Parathyroid adenoma (tissue), 2 donors: ENCODE measurements at regions not wholly inside any gene's neighbourhood (a gene's known extent, or its start where the extent isn't known, plus 50 kb on each side); places are given as distances from the start of the nearest gene placed in this dataset.

Experiments
- H2AFZ ChIP-seq: fragments of 300-600 bp; sonication (generic); one replicate; pipeline ENCODE4 v1.7.0; 2017; ENCODE audit warnings: antibody characterized with exemption, mild to moderate bottlenecking
- H3K27ac ChIP-seq: fragments of 300-600 bp; sonication (generic); one replicate; pipeline ENCODE4 v1.7.0; 2017
- H3K27me3 ChIP-seq: fragments of 300-600 bp; sonication (generic); one replicate; pipeline ENCODE4 v1.7.0; 2017; ENCODE audit warnings: low read length; ENCODE audit not compliant: control insufficient read depth, insufficient read depth
- H3K36me3 ChIP-seq: fragments of 300-600 bp; sonication (generic); one replicate; pipeline ENCODE4 v1.7.0; 2017; ENCODE audit warnings: low read length; ENCODE audit not compliant: control insufficient read depth, insufficient read depth
- H3K4me1 ChIP-seq: fragments of 300-600 bp; sonication (generic); one replicate; pipeline ENCODE4 v1.7.0; 2017; ENCODE audit warnings: control low read depth
- H3K4me2 ChIP-seq: fragments of 300-600 bp; sonication (generic); one replicate; pipeline ENCODE4 v1.7.0; 2017; ENCODE audit warnings: low read length
- H3K4me3 ChIP-seq: fragments of 300-600 bp; sonication (generic); one replicate; pipeline ENCODE4 v1.7.0; 2017; ENCODE audit warnings: low read depth, low read length
- H3K79me2 ChIP-seq: fragments of 300-600 bp; sonication (generic); one replicate; pipeline ENCODE4 v1.7.0; 2017; ENCODE audit warnings: control low read depth
- H3K9ac ChIP-seq: fragments of 300-600 bp; sonication (generic); one replicate; pipeline ENCODE4 v1.7.0; 2017; ENCODE audit warnings: mild to moderate bottlenecking
- H3K9me3 ChIP-seq: fragments of 300-600 bp; sonication (generic); one replicate; pipeline ENCODE4 v1.7.0; 2017; ENCODE audit warnings: low read length; ENCODE audit not compliant: control insufficient read depth
- TF ChIP-seq, protein P1 (sequence below): fragments of 300-600 bp; sonication (generic); IDR thresholded peaks from one replicate; pipeline ENCODE4 v1.7.0; 2017; ENCODE audit warnings: antibody characterized with exemption, mild to moderate bottlenecking
- donor health status: primary hyperparathyroidism.

DNA sequence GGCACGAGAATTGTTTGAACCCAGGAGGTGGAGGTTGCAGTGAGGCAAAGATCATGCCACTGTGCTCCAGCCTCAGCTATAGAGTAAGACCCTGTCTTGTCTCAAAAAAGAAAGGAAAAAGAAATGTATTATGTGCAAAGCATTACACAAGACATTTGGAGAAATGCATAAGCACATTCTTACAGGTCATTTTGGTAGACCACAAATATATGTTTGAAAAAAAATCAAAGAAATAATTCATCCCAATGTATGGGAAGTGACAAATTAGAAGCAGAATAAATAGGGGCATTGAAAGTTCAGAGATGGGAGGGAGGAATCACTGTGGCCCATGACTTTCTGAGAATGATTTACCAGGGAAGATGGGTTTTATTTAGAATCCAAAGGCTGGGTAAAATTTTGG, 283.5 kb upstream of the ADAMTS5 start:
- no peak overlapping the region for H3K27ac ChIP-seq
- no peak overlapping the region for H2AFZ ChIP-seq
- no peaks in the 10 kb centered on the region for H3K4me1 ChIP-seq
- H3K9ac ChIP-seq: no peak overlapping the region
- H3K79me2 ChIP-seq: no peaks in the 10 kb centered on the region
- TF ChIP-seq, protein P1, sequence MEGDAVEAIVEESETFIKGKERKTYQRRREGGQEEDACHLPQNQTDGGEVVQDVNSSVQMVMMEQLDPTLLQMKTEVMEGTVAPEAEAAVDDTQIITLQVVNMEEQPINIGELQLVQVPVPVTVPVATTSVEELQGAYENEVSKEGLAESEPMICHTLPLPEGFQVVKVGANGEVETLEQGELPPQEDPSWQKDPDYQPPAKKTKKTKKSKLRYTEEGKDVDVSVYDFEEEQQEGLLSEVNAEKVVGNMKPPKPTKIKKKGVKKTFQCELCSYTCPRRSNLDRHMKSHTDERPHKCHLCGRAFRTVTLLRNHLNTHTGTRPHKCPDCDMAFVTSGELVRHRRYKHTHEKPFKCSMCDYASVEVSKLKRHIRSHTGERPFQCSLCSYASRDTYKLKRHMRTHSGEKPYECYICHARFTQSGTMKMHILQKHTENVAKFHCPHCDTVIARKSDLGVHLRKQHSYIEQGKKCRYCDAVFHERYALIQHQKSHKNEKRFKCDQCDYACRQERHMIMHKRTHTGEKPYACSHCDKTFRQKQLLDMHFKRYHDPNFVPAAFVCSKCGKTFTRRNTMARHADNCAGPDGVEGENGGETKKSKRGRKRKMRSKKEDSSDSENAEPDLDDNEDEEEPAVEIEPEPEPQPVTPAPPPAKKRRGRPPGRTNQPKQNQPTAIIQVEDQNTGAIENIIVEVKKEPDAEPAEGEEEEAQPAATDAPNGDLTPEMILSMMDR: no peak
- H3K9me3 ChIP-seq: no peaks in the 10 kb centered on the region
- H3K4me3 ChIP-seq: no peak overlapping the region
- no peaks in the 10 kb centered on the region for H3K27me3 ChIP-seq
- no peak overlapping the region for H3K4me2 ChIP-seq
- H3K36me3 ChIP-seq: no peaks in the 10 kb centered on the region

DNA sequence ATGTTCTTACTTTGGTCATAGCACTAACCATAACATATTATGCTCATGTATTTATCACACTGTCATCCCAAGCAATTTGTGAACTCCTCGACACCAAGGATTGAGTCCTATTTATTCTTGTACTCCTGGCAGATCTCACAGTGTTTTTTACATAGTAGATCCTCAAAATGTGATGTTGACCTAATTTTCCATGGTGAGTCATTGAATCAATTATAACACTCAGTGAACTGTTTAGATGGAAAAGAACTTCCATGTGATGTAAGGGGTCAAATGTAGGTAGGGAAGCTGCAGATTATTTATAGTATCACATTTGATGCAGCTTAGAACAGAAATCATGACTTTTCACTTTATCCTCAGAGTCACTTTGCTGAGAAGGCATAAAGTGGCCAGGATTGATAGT, 281.9 kb upstream of the ADAMTS5 start:
- Histone ChIP-seq H3K9me3 (no peaks in the 10 kb centered on the region), H3K36me3 (no peaks in the 10 kb centered on the region), H2AFZ (no peak overlapping the region), H3K4me2 (no peak overlapping the region), H3K4me1 (no peaks in the 10 kb centered on the region), H3K27ac (no peak overlapping the region), H3K27me3 (no peaks in the 10 kb centered on the region), H3K9ac (no peak overlapping the region), H3K4me3 (no peak overlapping the region), H3K79me2 (no peaks in the 10 kb centered on the region)
- TF ChIP-seq, protein P1: no peak

DNA sequence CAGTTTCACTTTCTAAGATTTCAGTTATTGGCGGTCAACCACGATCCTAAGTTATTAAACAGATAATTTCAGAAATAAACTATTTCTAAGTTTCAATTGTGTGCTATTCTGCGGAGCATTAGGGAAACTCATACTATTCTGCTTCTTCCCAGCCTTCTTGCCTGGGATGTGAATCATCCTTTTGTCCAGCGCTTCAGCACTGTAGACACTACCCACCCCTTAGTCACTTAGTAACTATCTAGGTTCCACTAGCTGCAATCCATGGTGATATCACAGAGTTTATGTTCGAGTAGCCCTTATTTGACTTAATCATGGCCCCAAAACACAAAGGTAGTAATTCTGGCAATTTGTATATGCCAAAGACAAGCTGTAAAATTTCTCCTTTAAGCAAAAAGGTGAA, 279.9 kb upstream of the ADAMTS5 start:
- no peak overlapping the region for H2AFZ ChIP-seq
- TF ChIP-seq, protein P1: no peak
- H3K9ac ChIP-seq: no peak overlapping the region
- H3K4me2 ChIP-seq: no peak overlapping the region
- H3K4me3 ChIP-seq: no peak overlapping the region
- H3K36me3 ChIP-seq: no peaks in the 10 kb centered on the region
- no peaks in the 10 kb centered on the region for H3K9me3 ChIP-seq
- H3K27me3 ChIP-seq: no peaks in the 10 kb centered on the region
- H3K27ac ChIP-seq: no peak overlapping the region
- no peaks in the 10 kb centered on the region for H3K4me1 ChIP-seq
- H3K79me2 ChIP-seq: no peaks in the 10 kb centered on the region

DNA sequence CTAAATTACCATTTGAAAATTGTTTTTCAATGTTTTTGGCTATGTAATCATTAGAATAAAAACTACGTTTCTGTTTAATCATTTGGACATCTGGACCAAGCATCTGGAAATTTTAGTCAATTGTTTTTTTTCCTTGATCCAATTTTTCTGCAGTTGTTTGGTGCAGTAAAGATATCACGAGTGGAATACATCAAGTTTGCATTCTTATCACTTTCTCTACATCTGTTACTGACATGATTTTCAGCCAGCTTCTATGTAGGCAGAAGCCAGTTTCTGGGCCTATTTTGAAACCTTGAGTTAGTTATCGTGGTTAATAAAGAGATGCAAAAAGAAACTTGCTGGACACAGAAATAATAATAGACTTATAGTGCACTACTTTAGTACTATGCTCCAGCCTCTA, 277.9 kb upstream of the ADAMTS5 start:
- H3K4me3 ChIP-seq: no peak overlapping the region
- no peaks in the 10 kb centered on the region for H3K9me3 ChIP-seq
- H3K36me3 ChIP-seq: no peaks in the 10 kb centered on the region
- no peak overlapping the region for H2AFZ ChIP-seq
- no peak overlapping the region for H3K27ac ChIP-seq
- TF ChIP-seq, protein P1: no peak
- H3K79me2 ChIP-seq: no peaks in the 10 kb centered on the region
- H3K27me3 ChIP-seq: no peaks in the 10 kb centered on the region
- H3K9ac ChIP-seq: no peak overlapping the region
- no peak overlapping the region for H3K4me2 ChIP-seq
- no peaks in the 10 kb centered on the region for H3K4me1 ChIP-seq

DNA sequence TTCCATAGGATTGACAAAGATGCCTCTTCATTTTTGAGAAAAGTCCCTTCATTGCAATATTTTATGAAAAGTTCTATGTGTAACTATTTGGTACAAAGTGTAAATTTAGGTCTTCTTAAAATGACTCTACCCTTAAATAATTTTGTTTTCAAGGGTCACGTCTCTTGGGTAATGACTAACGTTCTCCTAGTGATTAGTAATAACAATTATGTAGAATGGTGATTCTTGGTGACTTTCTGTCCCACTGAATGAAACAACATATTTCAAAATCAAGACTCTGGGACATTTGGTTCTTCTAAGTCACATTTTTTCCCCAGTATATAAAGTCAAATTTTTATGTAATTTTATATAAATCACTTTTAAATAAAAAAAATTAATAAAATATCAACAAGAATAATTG, 277.5 kb upstream of the ADAMTS5 start:
- no peaks in the 10 kb centered on the region for H3K27me3 ChIP-seq
- TF ChIP-seq, protein P1: no peak
- no peaks in the 10 kb centered on the region for H3K36me3 ChIP-seq
- no peak overlapping the region for H3K27ac ChIP-seq
- H3K9ac ChIP-seq: no peak overlapping the region
- no peak overlapping the region for H3K4me3 ChIP-seq
- no peaks in the 10 kb centered on the region for H3K79me2 ChIP-seq
- H2AFZ ChIP-seq: no peak overlapping the region
- no peak overlapping the region for H3K4me2 ChIP-seq
- H3K4me1 ChIP-seq: no peaks in the 10 kb centered on the region
- H3K9me3 ChIP-seq: no peaks in the 10 kb centered on the region
